ENCODE measurements at regions not wholly inside any gene's neighbourhood (a gene's known extent, or its start where the extent isn't known, plus 50 kb on each side); places are given as distances from the start of the nearest gene placed in this dataset.
"Not testable (repeated sequence)": the region's sequence is repeated elsewhere in the genome, so short reads cannot be mapped to it uniquely, and the experiment has no call there.

GRCh38 chr3:186444288-186444687, 82.3 kb upstream of the DGKG start (continued):
- TF ChIP-seq CXXC5 (CRISPR knock-in tag; IDR thresholded peaks at IDR 0.05), result no peak
- TF ChIP-seq GTF2B (IDR thresholded peaks at IDR 0.05; ENCODE audit: extremely low read depth, insufficient read length), result no peak
- no peak for TF ChIP-seq ZC3H8 (IDR thresholded peaks at IDR 0.05)
- TF ChIP-seq TSHZ1 (CRISPR knock-in tag; IDR thresholded peaks at IDR 0.05), result no peak
- no peak for TF ChIP-seq HMG20B (CRISPR knock-in tag; IDR thresholded peaks at IDR 0.05)
- TF ChIP-seq ZNF57 (CRISPR knock-in tag; IDR thresholded peaks at IDR 0.05), result no peak

GRCh38 chr3:186442979-186443378, 80.9 kb upstream of the DGKG start:
- H3K4me1 ChIP-seq (replicated peaks in 1 of 2; ENCODE audit: control insufficient read depth in 2 of 2, insufficient read depth in 2 of 2, low read length in 2 of 2); FAIRE-seq; in situ Hi-C loops (cut with MboI); H3K4me3 ChIP-seq; H3K9ac ChIP-seq (ENCODE audit: insufficient read depth in 1 of 2, low read depth in 2 of 2, low read length in 2 of 2); H3K27ac ChIP-seq (ENCODE audit: extremely low read depth, low read depth, low read length); ATAC-seq; H3K9me3 ChIP-seq (replicated peaks; ENCODE audit: control insufficient read depth, insufficient read depth, low read depth, low read length); POLR2A ChIA-PET; H4K20me1 ChIP-seq (replicated peaks; ENCODE audit: control insufficient read depth, insufficient read depth, low read length); H3K36me3 ChIP-seq (ENCODE audit: control insufficient read depth, insufficient read depth, low read length); H2AFZ ChIP-seq (ENCODE audit: low read depth, low read length); H3K4me2 ChIP-seq (ENCODE audit: insufficient read depth, low read length); BruUV-seq (replicated peaks); H3K9me1 ChIP-seq (ENCODE audit: control insufficient read depth, insufficient read depth, low read length); H3K27me3 ChIP-seq (ENCODE audit: control insufficient read depth in 2 of 2, insufficient read depth in 2 of 2, low read length in 2 of 2); DNase-seq (ENCODE audit: extremely low read depth in 1 of 4, low spot score in 3 of 4); H3K79me2 ChIP-seq (ENCODE audit: control insufficient read depth, insufficient read depth, low read length); intact Hi-C loops (cut with micrococcal nuclease); CTCF ChIA-PET (ENCODE audit: low intra/inter-chr PET ratio): not testable (repeated sequence)
- 22% methylated on average over 9 of the region's 9 CpGs for WGBS (ENCODE audit: insufficient coverage, low coverage, missing lambda C conversion rate)
- TF ChIP-seq MAFF (IDR thresholded peaks at IDR 0.05; ENCODE audit: low read length) (peak; percentile 39), ZNF316 (IDR thresholded peaks at IDR 0.05) (peak; percentile 82), C11orf30 (IDR thresholded peaks at IDR 0.05; ENCODE audit: low read depth) (peak; percentile 61), MAFG (tag; conservative IDR thresholded peaks at IDR 0.05) (peak; percentile 94), MAFK (IDR thresholded peaks at IDR 0.05; ENCODE audit: low read length) (peak; percentile 30; the same call in 1 of the 2 replicates)

Measured in K562 (cell line).